ENCODE measurements at regions not wholly inside any gene's neighbourhood (a gene's known extent, or its start where the extent isn't known, plus 50 kb on each side); places are given as distances from the start of the nearest gene placed in this dataset.
"Not testable (repeated sequence)": the region's sequence is repeated elsewhere in the genome, so short reads cannot be mapped to it uniquely, and the experiment has no call there.

- no peak for DNase-seq
Observed at GRCh38 chr5:54820346-54821134, 164.9 kb downstream of the ESM1 start.

DNA sequence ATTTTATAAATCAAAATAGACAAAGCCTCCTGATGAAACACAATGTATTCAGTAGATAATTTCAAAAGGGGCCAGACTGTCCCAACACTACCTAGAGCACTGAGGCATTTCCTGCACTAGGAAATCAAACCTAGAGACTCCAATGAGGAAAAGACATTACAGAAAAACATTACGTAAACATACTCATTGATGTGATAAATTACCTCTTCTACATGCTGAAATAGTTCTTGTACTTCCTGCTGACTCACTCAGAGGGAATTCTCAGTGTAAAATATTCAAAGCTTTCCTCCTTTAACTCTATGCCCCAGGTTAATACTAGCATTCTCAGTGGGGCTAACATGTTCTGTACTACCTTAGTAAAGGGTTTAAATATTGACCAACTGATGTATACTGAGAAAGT, 178.0 kb downstream of the ESM1 start:
- DNase-seq = no peak

DNA sequence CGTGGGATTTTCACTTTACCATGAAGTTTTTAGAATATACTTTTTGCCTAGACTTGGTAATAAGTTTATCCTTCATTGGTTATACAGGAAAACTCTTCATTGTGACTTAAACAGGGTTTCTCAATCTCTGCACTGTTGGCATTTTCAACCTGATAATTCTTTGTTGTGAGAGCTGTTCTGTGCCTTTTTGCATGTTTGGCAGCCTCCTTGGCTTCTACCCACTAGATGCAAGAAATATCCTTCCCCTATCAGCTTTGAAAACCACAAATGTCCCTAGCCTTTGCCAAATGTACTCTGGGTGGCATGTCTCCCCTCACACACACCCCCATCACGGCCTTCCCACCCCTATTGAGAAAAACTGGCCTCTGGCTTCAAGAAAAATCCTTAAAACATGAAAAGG, 180.9 kb downstream of the ESM1 start:
- DNase-seq = no peak

GRCh38 chr5:54804086-54804485, 181.3 kb downstream of the ESM1 start:
- DNase-seq = no peak

DNA sequence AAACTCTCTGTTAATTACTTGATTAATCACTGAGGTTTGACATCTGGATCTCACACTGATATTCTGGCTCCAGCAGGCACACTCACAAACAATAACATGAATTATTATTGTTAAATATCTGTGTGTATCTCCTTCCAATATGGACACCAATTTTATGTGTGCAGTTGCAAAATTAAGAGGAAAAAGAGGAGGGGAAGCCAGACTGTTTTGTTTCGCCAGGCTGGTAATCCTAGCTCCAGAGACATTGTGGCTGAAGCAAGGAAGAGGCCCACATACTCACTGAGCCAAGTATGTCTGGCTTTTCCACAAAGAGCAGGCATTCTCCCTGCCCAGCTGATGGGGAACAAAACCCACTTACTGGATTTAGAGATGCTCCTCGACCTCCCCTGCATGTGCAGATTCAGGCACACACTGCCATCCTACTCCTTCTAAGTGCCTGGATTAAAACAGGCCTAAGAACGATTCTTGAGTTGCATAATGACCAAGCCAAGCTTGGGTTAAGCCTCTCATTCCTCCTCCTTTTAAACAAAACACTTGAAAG, 181.9 kb downstream of the ESM1 start:
- DNase-seq = no peak

GRCh38 chr5:54799645-54800044, 185.7 kb downstream of the ESM1 start:
- no peak for DNase-seq

- DNase-seq = no peak
Observed at GRCh38 chr5:54795777-54796176, 189.6 kb downstream of the ESM1 start.

GRCh38 chr5:54795284-54795683, 190.1 kb downstream of the ESM1 start:
- DNase-seq = no peak

GRCh38 chr5:54794135-54794975, 191.0 kb downstream of the ESM1 start:
- peak; percentile 7 for DNase-seq

GRCh38 chr5:54793468-54794134, 191.8 kb downstream of the ESM1 start:
- no peak for DNase-seq

- DNase-seq = no peak
Observed at GRCh38 chr5:54792611-54793404, 192.6 kb downstream of the ESM1 start.

- not testable (repeated sequence) for DNase-seq
Observed at GRCh38 chr5:54787910-54788309, 197.5 kb downstream of the ESM1 start.

GRCh38 chr5:54785729-54786591, 199.4 kb downstream of the ESM1 start:
- no peak for DNase-seq

DNA sequence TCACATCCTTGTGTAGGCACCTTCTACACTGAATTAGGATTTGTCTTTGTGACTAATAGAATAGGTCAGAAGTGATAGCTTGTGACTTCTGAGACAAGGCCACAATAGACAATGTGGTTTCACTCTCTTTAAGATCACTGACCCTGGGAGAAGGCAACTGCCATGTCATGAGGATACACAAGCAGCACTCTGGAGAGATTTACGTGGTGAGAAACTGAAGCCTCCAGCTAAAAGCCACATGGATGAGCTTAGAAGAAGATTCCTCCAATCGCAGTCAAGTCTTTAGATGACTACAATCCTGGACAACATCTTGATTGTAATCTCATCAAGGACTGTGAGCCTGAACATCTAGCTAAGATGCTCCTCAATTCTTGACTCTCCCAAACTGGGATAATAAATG, 206.6 kb downstream of the ESM1 start:
- DNase-seq = no peak

- DNase-seq = no peak
Observed at GRCh38 chr5:54775645-54776044, 209.7 kb downstream of the ESM1 start.

GRCh38 chr5:54774281-54775170, 210.9 kb downstream of the ESM1 start:
- DNase-seq = no peak

GRCh38 chr5:54772684-54773083, 212.7 kb downstream of the ESM1 start:
- DNase-seq = no peak

DNA sequence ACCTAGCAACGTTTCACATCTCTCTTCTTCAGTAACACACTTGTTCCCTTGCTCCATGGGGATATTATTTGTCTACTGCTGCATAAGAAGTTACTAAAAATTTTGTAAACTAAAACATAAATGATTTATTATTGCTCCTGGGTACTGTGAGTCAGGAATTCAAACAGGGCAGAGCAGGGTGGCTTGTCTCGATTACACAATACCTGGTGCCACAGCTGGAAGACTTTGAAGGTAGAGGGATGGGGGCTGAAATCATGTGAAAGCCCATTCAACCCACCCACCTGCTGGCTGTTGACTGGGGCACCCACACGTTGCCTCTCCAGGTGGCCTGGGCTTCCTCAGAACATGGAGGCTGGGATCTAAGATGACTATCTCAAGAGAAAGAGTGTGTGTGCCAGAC, 213.2 kb downstream of the ESM1 start:
- no peak for DNase-seq

DNA sequence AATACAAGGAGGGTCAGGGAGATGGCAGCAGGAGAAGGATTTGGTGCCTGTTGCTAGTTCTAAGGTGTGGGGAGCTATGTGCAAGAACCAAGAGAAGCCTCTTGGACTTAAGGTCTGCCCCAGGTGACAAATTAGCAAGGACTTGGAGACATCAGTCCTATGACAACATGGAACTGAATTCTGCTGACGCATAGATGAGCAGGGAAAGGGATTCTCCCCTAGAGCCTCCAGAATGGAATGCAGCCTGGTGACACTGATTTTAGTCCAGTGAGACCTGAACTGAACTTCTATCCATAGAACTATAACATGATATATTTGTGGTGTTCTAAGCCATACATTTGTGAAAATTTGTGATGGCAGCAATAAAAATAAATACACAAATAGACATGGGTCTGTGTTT, 215.6 kb downstream of the ESM1 start:
- DNase-seq = no peak

GRCh38 chr5:54769072-54769471, 216.3 kb downstream of the ESM1 start:
- no peak for DNase-seq

All from activated CD4-positive, alpha-beta T cell treated with anti-CD3 and anti-CD28 coated beads for 48 hours (primary cell).